ENCODE measurements at regions not wholly inside any gene's neighbourhood (a gene's known extent, or its start where the extent isn't known, plus 50 kb on each side); places are given as distances from the start of the nearest gene placed in this dataset.

GRCh38 chr3:167008791-167009190 is 371.3 kb downstream of the ZBBX start:
- TF ChIP-seq FOXM1 (CRISPR knock-in tag; IDR thresholded peaks at IDR 0.05) (no peak), CTCF (CRISPR knock-in tag; IDR thresholded peaks at IDR 0.05) (no peak), ZBTB2 (CRISPR knock-in tag; IDR thresholded peaks at IDR 0.05; ENCODE audit: low read depth) (no peak), JUNB (CRISPR knock-in tag; IDR thresholded peaks at IDR 0.05; ENCODE audit: borderline replicate concordance) (no peak), ZBTB4 (CRISPR knock-in tag; IDR thresholded peaks at IDR 0.05; ENCODE audit: borderline replicate concordance) (no peak), ZNF703 (CRISPR knock-in tag; IDR thresholded peaks at IDR 0.05; ENCODE audit: borderline replicate concordance) (no peak)

All from HepG2 (cell line).